ENCODE measurements at regions not wholly inside any gene's neighbourhood (a gene's known extent, or its start where the extent isn't known, plus 50 kb on each side); places are given as distances from the start of the nearest gene placed in this dataset. TPM values are rescaled to one million over a fixed set of nuclear protein-coding genes. Genes with fewer than 3 reads are reported as not detected.
"Not testable (repeated sequence)": the region's sequence is repeated elsewhere in the genome, so short reads cannot be mapped to it uniquely, and the experiment has no call there.

DNA sequence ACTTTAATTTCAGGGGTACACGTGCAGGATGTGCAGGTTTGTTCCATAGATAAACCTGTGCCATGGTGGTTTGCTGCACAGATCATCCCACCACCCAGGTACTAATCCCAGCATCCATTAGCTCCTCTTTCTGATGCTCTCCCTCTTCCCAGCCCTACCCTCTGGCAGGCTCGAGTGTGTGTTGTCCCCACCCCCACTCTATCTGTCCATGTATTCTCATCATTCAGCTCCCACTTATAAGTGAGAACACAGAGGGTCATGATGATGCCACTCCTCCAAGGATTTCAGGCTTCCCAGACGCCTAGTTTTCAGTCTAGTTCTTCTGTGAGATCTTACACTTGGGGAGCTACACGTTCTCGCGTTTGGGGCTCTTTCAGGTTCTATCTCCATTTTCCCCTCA lies 93.4 kb upstream of the NBPF11 start:
- DNase-seq (ENCODE audit: low spot score); intact Hi-C loops (cut with DNase I): not testable (repeated sequence)

DNA sequence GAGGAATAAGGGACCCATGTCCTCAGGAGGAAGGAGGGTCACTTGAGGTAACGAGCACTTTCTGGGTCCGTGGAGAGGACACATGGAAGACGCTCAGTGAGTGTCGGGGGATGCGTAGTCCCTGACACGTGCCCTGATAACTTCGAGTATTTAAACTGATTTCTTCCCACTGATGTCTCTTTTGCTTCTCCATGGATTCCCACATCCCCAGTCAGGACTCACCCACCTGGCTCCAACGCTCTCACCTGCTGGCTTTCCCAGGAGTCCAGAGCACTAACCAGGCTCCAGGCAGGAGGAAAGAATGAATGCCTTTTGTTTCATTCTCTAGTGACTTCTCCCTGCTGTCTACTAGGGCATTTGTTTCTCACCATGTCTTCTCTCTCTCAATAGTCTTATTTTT lies 81.2 kb upstream of the NBPF11 start:
- intact Hi-C loops (cut with DNase I); DNase-seq (ENCODE audit: low spot score): not testable (repeated sequence)

DNA sequence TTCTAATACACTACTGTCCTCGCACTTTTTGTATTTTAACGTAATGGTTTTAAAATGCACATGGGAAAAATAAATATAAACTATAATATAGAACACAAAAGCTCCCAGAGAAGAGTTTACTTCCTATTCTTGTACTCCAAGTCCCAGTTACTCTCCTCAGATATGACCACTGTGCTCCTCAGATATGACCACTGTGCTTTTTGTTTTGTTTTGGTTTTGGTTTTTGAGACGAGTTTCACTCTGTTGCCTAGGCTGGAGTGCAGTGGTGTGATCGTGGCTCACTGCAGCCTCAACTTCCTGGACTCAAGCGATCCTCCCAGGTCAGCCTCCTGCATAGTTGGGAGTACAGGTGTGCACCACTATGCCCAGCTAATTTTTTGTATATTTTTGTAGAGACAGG lies 76.8 kb upstream of the NBPF11 start:
- DNase-seq (ENCODE audit: low spot score); intact Hi-C loops (cut with DNase I): not testable (repeated sequence)

DNA sequence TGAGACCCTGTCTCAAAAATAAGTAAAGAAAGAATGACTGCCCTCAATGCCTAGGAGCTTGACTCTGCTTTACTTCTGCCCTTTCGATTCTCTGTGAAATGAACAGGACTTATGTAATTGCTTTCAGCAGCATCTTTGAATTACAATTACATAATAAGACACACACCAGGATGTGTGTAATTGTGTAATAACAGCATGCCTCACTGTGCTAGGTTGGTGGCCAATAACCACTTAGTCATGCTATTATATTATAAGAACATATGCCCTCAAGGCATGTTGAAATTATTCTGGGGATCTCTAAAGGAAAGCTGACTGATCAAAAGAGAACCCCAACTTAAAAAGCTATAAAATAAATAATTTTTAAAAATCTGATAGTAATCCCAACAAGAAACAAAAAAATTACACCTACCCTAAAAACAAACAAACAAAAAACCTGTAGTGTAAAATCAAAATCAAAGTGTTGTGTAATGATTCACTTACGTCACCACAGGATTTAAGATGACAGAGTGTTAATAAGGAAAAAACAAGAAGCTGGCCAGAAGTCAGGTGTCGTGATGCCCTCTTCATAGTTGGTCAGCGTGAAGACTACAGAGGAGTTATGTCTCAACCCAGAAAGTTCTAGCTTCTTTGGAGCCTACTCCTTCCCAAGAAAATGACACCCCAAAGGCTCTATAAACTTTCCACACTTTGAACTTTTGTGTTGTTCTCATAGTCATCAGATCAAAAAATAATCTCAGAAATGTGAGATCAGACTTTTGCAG lies 70.5 kb upstream of the NBPF11 start:
- intact Hi-C loops (cut with DNase I); DNase-seq (ENCODE audit: low spot score): not testable (repeated sequence)

DNA sequence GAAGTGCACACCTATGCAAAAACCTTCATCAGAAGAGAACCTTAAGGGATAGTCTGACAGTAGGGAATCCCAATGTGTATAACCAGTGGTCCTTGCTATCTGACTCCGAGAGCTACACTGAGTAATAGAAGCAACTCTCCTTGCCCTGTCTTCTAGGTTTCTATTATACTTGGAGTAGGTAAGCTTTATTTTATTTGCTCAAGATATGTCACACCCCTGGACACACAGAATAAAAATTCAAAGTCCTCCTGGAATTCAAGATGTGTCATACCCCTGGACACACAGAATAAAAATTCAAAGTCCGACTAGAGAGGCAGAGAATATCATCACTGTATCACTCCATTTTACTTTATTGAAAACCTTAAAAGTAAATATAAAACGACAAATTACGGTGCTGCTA lies 69.5 kb upstream of the NBPF11 start:
- DNase-seq (ENCODE audit: low spot score); intact Hi-C loops (cut with DNase I): not testable (repeated sequence)

DNA sequence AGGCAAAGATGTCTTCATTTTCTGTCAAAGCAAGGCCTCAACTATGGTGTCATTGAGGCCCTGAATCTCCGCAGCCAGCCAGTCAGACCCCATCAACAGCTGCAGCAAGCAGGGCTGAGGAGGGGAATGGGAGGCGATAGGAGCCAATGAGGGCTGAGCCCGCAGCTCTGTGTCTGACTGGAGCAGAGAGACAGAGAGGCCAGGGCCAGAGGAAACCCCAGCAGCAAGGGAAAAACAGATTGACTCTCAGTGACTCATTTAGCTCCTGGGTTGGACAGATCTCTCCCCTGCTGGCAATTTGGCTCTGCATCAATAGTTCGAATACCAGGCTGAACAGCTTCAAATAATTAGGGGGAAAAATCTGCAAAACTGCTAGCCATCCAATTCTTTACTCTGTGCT lies 67.1 kb upstream of the NBPF11 start:
- DNase-seq (ENCODE audit: low spot score); intact Hi-C loops (cut with DNase I): not testable (repeated sequence)

DNA sequence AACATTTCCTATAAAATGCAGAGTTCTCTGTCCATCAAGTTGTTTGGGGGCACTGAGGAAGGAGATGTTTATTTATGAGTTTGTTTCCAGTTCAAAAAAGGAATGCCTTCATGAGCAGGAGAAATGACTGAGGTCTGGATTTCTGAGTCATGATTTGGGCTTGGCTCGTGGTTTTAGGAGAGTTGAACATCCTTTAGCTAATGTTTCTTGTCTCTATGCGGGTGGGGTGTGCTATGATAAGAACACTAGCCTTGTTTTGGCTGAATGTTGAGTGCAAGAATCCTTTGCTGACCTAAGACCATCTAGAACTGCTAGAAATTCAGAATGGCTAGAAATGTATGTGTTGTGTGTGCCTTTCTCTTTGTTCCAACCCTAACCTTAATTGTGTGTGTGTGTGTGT lies 59.1 kb upstream of the NBPF11 start:
- intact Hi-C loops (cut with DNase I); DNase-seq (ENCODE audit: low spot score): not testable (repeated sequence)

DNA sequence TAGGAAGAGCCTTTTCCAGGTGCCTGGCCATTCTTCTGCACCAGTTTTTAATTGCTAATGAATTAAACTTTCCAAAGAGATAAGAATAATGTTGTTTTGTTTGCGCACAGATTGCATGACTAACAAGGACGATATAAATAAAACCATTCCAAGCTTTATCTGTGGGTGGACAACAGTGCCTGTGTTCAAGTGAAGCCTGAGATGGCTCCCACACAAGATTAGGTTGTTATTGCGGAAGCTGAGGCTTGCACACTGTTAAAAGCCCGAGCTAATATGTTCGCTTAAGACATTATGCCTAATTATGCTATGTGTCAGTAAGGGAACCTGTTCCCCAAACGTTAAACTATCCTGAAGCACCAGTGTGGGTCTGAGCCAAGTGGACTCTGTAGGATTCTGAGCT lies 58.5 kb upstream of the NBPF11 start:
- intact Hi-C loops (cut with DNase I); DNase-seq (ENCODE audit: low spot score): not testable (repeated sequence)

DNA sequence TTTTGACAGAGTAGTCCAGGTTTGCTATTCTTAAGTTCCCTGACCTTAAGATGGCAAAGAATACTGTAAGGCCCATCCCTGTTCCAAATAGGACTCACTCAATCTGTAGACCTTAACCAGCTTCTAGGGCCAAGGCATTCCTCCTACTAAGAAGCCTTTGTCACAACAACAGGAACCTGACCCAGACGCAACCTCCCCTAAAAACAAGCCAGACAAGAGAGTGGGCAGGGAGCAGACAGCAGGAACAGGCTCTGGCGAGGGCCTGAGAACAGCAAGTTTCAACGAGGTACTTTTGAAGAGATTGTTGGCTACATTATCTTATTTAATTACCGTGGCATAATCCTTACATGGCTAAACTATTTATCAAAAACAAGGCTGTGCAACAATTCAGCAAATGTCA lies 58.1 kb upstream of the NBPF11 start:
- intact Hi-C loops (cut with DNase I); DNase-seq (ENCODE audit: low spot score): not testable (repeated sequence)

DNA sequence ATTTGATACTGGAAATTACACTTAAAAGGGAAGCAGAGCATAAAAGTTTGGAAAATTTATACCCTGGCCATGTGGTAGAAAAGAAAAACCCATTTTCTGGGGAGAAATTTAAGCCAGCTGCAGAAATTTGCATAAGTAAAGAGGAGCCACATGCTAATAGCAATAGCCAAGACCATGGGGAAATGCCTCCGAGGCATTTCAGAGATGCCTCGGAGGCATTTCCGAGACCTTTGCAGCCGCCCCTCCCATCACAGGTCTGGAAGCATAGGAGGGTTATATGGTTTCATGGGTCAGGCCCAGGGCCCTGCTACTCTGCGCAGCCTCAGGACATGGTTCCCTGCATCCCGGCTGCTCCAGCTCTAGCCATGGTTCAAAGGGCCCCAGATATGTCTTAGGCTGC lies 49.9 kb upstream of the NBPF11 start:
- intact Hi-C loops (cut with DNase I); DNase-seq (ENCODE audit: low spot score): not testable (repeated sequence)

Small RNA genes lying in the stretch of these regions (microRNA-seq; reads per million reads assigned to microRNA genes)
- gene MIR5087 (not detected), gene MIR6077 (not detected)

All from cardiac septum (tissue), 1 donor.